ENCODE measurements at regions not wholly inside any gene's neighbourhood (a gene's known extent, or its start where the extent isn't known, plus 50 kb on each side); places are given as distances from the start of the nearest gene placed in this dataset.
"Not testable (repeated sequence)": the region's sequence is repeated elsewhere in the genome, so short reads cannot be mapped to it uniquely, and the experiment has no call there.

DNA sequence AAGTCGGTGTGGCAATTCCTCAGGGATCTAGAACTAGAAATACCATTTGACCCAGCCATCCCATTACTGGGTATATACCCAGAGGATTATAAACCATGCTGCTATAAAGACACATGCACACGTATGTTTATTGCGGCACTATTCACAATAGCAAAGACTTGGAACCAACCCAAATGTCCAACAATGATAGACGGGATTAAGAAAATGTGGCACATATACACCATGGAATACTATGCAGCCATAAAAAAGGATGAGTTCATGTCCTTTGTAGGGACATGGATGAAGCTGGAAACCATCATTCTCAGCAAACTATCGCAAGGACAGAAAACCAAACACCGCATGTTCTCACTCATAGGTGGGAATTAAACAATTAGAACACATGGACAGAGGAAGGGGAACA is 80.6 kb upstream of the ST3GAL5 start:
- not testable (repeated sequence) for DNase-seq (ENCODE audit: low read depth)

DNA sequence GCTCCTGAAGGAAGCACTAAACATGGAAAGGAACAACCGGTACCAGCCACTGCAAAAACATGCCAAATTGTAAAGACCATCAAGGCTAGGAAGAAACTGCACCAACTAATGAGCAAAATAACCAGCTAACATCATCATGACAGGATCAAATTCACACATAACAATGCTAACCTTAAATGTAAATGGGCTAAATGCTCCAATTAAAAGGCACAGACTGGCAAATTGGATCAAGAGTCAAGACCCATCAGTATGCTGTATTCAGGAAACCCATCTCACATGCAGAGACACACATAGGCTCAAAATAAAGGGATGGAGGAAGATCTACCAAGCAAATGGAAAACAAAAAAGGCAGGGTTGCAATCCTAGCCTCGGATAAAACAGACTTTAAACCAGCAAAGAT is 77.0 kb upstream of the ST3GAL5 start:
- not testable (repeated sequence) for DNase-seq (ENCODE audit: low read depth)

DNA sequence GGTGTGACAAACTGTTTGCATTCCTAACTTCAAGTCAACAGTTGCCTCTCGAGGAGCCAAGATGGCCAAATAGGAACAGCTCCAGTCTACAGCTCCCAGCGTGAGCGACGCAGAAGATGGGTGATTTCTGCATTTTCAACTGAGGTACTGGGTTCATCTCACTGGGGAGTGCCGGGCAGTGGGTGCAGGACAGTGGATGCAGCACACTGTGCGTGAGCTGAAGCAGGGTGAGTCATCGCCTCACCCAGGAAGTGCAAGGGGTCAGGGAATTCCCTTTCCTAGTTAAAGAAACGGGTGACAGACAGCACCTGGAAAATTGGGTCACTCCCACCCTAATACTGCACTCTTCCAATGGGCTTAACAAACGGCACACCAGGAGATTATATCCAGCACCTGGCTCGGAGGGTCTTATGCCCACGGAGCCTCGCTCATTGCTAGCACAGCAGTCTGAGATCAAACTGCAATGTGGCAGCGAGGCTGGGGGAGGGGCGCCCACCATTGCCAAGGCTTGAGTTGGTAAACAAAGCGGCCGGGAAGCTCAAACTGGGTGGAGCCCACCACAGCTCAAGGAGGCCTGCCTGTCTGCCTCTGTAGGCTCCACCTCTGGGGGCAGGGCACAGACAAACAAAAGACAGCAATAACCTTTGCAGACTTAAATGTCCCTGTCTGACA is 75.1 kb upstream of the ST3GAL5 start:
- DNase-seq (ENCODE audit: low read depth): not testable (repeated sequence)

DNA sequence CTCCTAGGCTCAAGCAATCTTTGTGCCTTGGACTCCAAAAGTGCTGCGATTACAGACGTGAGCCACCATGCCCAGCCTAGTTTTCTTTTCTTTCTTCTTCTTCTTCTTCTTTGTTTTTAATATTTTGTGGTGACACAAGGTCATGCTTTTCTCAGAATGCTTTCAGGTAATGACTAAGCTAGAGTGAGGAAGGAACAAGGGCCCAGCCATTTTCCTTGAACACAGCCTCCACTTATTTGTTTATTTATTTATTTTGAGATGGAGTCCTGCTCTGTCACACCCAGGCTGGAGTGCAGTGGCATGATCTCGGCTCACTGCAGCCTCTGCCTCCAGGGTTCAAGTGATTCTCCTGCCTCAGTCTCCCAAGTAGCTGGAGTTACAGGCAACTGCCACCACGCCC is 74.3 kb upstream of the ST3GAL5 start:
- no peak for DNase-seq (ENCODE audit: low read depth)

DNA sequence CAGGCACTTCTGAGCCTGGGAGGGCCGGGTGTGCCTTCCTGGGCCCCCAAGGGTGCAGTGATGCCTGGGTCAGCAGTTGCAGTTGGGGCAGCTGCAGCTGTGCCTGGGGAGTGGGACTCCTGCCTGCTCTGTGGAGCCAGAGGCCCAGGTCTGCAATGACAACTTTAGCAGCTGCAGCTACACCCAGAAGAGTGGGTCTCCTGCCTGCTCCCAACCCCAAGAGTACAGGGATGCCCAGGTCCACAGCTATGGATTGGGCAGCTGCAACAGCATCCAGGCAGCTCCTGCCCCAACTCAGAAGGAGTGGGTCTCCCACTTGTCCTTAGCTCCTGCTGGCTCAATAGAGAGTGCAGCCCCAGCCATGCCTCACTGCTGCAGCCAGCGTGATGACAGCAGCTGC is 73.0 kb upstream of the ST3GAL5 start:
- no peak for DNase-seq (ENCODE audit: low read depth)

DNA sequence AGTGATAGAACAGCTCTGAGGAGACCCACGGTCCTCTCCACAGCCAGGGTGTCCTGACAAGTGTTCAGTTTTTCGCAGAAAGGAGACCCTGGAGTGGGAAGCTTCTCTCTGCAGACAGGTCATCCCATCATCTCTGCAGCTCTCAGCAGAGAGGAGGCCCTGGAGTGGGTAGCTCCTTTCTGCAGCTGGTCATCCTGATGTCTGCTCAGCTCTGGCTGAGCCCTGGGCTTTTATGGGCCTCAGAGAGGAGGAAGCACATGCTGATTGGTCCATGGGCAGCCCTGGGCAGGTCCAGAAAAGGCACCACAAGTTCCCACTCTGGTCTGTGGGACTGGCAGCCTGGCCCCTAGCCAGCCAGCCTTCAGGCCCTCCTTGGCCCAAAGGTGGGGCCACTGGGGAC is 72.3 kb upstream of the ST3GAL5 start:
- DNase-seq (ENCODE audit: low read depth): no peak

DNA sequence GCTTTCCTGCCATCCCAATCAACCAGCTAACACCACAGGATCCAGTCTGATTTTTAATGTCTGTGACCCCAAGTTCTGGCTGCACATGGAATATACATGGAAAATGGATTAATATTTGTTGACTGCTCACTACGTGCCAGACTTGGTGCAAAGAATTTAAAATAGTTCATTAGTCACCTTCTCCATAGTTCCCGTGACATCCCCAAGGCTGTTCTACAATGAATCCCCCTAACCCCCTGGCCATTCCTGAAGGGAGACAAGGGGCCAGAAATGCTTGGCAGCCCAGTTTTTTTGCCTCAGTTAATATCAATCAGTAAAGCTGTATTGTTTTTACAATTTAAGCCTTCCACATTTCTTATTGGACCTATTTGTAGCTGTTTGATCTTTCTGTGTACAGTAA is 71.0 kb upstream of the ST3GAL5 start:
- no peak for DNase-seq (ENCODE audit: low read depth)

DNA sequence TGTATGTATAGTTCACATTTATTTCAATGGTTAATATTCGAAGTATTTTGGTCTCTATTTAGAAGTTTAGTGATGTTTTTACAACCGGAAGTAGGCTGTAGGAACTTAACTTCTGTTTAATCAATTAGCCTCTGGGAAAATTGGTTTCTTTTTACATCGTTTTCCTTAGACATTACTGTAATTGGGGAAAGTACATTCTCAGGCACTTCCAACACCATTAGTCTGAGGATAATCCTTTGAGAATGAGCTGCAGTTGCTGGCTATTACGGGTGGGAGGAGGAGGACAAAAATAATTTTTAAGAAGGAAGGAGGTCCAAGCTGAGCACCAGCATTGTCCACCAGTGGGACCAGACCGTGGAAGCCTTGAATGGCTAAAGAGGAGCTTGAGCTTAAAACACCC is 70.4 kb upstream of the ST3GAL5 start:
- DNase-seq (ENCODE audit: low read depth): no peak

DNA sequence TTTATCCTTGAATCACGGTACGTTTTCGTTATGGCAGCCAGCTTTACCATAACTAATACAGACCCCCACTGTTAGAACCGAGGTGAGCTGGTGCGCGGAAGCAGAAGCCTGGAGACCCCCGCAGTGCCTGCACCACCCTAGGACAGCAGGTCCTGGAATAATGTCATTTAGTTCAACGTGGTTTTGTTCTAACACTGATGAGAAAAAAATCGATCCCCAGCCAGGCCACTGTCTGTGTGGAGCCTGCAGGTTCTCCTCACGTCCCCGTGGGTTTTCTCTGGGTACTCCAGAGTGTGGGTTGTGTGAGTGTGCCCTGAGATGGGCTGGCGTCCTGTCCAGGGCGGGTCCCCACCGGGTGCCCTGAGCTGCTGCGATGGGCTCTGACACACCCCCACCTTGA is 69.9 kb upstream of the ST3GAL5 start:
- DNase-seq (ENCODE audit: low read depth): no peak

DNA sequence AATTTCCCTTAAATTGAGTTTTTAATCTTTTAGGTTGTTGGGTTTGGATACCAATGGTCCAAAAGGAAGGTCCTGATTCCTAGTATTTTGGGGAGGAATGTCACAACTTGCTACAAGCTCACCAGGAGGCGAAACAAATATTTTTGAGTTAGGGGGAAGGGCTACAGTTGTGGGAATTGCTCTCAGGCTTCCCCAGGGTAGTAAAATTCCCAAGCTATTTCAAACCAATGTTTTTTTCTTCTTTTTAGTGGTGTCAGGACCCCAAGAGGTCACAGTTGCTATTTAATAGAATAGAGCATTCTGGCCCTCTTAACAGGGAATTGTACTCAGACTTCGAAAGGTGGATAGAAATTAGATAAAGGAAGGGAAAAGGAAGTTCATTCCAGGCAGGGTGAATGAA is 68.5 kb upstream of the ST3GAL5 start:
- no peak for DNase-seq (ENCODE audit: low read depth)

DNA sequence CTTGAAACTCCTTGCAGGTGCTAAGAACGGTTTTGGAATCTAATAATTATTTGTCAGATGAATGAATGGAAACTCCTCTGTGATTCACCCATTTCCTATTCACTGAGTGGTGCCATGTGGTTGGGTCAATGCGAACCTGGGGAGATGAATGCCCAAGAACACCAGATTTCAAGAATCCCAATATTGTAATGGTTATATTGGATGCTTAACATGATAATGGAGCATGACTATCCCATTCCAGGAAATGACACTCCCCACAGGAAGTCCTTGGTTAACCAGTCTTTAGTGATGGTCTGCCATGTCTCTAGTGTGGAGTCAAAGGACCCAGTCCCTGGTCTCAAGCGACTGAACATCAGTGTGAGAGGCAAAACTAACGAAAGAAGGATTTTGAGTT is 67.9 kb upstream of the ST3GAL5 start:
- DNase-seq (ENCODE audit: low read depth): no peak

DNA sequence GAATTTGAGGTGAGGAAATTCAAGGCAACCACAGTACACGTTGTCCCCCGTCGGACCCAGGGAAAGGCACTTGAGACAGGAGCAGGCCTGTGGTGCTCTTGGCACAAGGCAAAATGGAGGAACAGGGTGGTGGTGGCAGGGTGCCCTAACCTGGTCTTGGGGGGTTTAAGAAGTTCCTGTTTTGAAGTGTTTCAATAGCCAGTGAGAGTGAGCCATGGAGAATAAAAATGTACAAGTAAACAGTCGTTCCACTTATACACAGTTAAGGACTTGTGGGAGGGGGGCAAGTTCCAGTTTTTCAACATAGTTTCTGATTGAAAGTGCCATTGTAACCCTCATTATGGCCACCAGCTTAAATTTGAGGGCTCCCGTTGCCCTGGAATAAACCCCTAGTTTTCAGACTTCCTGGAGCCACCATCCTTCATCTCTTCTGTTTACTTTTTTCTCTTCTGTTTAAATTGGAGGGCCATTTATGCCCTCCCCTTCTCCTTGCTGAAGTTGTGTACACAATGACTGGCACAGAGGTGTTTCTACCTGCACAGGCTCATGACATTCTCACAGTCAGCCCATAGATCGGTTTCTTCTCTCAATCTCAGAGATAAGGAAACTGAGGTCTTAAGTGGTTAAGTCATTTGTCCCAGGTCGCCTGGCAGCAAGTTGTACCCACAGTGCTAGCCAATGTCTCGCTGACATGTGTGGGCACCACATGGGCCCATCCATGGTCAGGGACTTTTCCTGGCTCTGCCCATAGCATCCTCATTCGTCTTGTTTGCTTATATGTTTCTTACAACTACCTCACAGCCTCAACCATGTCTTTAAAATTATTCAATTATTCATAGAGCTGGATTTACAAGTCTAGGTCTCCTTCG is 66.0 kb upstream of the ST3GAL5 start:
- DNase-seq (ENCODE audit: low read depth): no peak

DNA sequence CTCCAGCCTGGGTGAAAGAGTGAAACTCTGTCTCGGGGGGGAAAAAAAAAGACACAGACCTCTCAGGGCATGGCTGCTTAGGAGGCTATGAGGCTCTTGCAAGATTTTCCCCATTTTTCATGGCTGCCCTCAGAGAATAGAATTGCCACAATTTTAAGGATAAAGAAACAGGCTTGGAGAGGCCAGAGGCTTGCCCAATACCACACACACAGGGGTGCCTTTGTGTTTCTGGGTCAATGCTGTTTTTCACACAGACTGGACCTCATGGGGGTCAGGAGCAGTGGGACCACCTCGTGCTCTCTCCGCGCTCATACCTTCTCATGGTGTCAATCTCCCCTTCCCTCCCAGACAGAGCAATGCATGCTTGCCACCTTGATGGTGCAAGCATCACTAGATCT is 65.4 kb upstream of the ST3GAL5 start:
- no peak for DNase-seq (ENCODE audit: low read depth)

DNA sequence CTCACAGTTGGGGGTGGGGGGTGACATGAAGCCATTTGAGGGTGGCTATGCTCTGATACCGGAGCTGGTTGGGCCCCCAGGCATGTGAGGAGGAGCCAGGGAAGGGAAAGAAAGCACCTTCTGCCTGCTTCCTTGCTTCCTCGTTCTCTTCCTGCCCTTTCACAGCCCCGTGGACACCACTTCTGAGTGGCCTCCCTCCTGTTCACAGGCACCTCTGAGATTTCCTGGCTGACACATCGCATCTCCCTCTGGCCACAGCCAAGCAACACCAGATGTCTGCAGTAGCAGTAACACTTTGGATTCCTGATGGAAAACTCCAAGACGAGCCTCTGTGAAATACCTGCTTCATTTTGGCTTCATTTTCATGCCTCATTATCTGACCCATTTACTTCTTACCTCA is 64.7 kb upstream of the ST3GAL5 start:
- DNase-seq (ENCODE audit: low read depth): no peak

DNA sequence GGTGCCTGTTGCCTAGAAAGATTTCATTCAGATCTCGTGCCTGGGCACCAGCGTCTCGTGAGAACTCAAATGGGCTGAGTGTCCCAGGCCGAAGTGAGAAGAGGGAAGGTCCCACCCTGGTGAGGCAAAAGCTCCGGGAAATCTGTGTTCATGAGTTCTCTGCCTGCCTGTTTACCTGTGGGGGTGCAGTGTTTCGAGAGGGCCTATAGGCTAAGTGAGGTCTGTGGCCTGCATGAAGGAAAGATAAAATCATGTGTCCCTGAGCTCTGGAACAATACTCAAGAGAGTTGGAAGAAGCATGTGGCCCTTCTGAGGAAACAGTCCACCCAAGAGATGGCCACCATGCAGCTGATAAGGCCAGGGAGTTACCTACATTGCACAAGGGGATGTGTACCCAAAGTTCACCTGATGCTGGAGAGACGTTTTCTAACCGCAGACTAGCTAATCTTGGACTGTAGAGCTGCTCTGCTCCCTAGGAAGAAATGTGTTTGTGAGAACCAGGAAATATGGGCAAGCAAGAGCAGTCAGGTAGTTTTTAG is 63.5 kb upstream of the ST3GAL5 start:
- no peak for DNase-seq (ENCODE audit: low read depth)

DNA sequence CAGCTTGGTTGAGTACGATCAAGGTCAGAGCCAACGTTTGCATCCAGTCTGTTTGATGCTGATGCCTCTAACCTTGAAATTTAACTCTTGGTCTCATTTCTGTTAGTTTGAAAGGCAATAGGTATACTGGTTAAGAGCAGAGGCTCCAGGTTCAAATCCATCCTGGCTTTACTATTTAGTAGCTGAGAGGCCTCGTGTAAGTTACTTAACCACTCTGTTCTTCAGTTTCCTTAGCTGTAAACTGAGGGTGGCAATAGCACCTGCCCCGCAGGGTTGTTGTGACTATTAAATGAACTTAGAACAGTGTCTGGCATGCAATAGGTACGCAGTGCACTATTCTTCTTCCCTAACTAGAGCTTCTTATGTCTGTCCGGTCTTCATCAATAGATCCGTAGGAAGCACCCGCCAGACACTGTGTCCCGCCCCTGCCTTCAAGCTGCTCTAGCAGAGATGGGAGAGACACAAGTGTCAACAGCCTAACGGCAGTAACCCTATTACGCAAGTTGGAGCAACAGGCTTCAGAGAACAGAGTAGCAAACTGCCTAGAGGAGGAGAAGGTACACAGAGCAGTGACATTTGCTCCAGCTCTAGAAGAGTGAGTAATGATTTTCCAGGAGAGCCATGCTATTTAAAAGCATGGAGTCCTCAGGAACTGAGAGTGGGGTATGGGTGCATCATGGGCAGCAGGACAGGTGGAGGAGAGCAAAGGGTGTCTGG is 62.7 kb upstream of the ST3GAL5 start:
- no peak for DNase-seq (ENCODE audit: low read depth)

DNA sequence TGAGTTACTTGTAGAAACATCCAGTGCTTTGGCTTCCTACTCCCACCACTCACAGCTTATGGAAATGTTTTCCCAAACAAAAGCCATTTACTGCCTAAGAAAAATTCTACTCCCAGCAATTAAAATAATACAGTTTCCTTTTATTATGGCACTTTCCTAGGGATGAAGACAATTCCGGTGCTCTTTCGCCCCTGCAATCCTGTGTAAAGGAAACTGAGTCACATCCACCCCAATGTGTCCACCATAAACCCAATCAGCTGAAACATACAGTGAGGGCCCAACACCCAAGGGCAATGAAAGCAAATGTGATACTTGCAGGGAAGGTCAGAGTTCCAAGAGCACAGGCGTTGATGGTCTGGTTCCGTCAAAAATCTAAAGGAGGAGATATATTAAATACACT is 62.0 kb upstream of the ST3GAL5 start:
- DNase-seq (ENCODE audit: low read depth): no peak

DNA sequence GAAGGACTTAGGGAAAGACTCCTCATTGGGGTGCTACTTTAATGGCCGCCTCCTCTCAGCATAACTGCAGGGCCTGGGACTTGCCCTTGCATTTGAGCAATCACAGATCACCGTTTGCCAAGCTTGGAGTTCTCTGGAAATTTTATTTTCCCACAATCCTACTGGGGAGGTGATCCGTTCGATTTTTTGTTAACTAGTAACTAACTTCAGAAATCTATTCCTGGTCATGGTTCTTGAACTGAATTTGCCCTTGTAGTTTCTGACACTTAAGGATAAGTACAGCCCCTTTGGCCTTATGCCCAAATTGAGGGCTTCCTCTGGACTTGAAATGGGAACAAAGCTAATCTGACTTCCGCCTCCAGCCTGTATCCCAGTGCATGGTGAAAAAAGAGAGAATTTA is 60.5 kb upstream of the ST3GAL5 start:
- peak; percentile 68 for DNase-seq (ENCODE audit: low read depth)

DNA sequence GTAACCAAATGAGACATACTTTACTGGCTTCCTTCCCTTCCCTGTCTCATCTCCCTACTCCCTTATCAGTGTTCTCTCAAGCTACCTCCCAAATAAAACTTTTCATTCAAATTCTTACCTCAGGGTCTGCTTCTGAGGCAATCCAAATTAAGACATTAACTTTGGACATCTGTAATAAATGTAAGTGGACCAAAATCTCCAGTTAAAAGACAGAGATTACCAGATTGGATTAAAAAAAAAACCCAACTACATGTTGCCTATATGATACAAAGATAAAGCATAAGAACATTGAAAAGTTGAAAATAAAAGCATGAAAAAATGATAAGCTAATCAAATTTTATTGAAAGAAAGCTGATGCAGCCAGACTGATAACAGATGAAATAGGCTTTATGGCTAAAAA is 58.8 kb upstream of the ST3GAL5 start:
- no peak for DNase-seq (ENCODE audit: low read depth)

DNA sequence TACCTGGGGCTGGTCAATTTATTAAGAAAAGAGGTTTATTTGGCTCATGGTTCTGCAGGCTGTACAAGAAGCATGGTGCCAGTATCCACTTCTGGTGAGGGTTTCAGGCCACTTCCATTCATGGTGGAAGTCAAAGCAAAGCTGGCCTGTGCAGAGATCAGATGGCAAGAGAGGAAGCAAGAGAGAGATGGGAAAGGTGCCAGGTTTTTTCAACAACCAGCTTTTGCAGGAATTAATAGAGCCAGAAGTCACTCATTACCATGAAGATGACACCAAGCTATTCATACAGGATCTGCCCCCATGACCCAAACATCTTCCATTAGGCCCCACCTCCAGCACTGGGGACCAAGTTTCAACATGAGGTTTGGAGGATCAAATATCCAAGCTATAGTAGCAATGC is 56.8 kb upstream of the ST3GAL5 start:
- DNase-seq (ENCODE audit: low read depth): no peak

DNA sequence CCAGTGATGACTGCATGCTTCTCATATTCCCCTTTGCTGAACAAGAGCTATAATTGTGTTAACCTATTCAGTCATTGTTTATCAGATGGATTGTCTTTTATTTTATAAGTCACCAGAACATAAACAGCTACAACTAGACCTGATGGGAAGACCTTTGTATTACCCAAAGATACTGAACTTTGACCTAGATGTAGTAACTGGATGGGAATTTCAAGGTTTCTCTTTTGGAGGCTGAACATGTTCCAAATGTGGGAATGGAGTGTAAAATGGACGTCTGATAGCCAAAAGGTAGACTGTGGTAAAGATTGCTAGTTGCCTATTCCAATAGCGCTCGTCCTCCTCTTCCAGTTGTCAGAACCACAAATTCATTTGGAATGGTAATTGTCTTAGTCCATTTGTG is 56.4 kb upstream of the ST3GAL5 start:
- DNase-seq (ENCODE audit: low read depth): no peak

DNA sequence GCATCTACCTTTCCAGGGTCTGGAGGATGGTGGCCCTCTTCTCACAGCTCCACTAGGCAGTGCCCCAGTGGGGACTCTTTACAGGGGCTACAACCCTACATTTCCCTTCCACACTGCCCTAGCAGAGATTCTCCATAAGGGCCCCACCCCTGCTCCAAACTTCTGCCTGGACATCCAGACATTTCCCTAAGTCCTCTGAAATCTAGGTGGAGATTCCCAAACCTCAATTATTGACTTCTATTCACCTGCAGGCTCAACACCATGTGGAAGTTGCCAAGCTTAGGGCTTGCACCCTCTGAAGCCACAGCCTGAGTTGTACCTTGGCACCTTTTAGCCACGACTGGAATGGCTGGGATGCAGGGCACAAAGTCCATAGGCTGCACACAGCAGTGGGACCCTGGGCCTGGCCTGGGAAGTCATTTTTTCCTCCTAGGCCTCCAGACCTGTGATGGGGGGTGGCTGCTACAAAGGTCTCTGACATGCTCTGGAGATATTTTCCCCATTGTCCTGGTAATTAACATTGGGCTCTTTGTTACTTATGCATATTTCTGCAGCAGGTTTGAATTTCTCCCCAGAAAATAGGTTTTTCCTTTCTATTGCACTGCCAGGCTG is 53.7 kb upstream of the ST3GAL5 start:
- no peak for DNase-seq (ENCODE audit: low read depth)

Data from renal cortical epithelial cell (primary cell).